SK-N-SH (cell line): ENCODE measurements at regions not wholly inside any gene's neighbourhood (a gene's known extent, or its start where the extent isn't known, plus 50 kb on each side); places are given as distances from the start of the nearest gene placed in this dataset.

ENCODE experiments used
- CTCF ChIA-PET: fragments of 300-600, 350-600 bp; formaldehyde crosslinking; extraction: SDS; loops from one replicate; lab custom pipeline; 2021; lab: Yijun Ruan, JAX
- POLR2A ChIA-PET: fragments of 350-600 bp; sonication (Branson Sonifier 250); formaldehyde crosslinking; extraction: SDS; loops from one replicate; lab custom pipeline; 2020; ENCODE audit warnings: antibody characterized with exemption, inconsistent platforms; lab: Yijun Ruan, JAX
- DNase-seq: peaks from one replicate; pipeline ENCODE4 v3.0.0; 2012
- H2AFZ ChIP-seq: fragments of 200-600 bp; sonication (generic); 2 replicates; pipeline ENCODE4 v1.8.1; 2016; ENCODE audit warnings: antibody characterized with exemption, mild to moderate bottlenecking, low read depth
- H3F3A ChIP-seq: fragments of 200-600 bp; sonication (generic); replicated peaks from 2 replicates; pipeline ENCODE3; 2016; ENCODE audit warnings: antibody characterized with exemption, mild to moderate bottlenecking; ENCODE audit not compliant: insufficient read depth
- H3K27ac ChIP-seq, 2 experiments: fragments of 200-500 bp in 1 of 2; fragments of 200-600 bp in 1 of 2; sonication (Bioruptor generic) in 1 of 2; sonication (generic), shearing (Covaris generic) in 1 of 2; 2 replicates each; pipeline versions ENCODE4 v1.5.1 to v1.6.1; 2014 to 2016; ENCODE audit warnings: low read depth in 2 of 2, inconsistent platforms in 1 of 2, low read length in 1 of 2, mild to moderate bottlenecking in 1 of 2, mixed read lengths in 1 of 2
- H3K27me3 ChIP-seq: fragments of 200-600 bp; sonication (generic), shearing (Covaris generic); 2 replicates; pipeline ENCODE4 v1.6.1; 2016; ENCODE audit warnings: mixed run types; ENCODE audit not compliant: insufficient read depth
- H3K36me3 ChIP-seq, 2 experiments: fragments of 200-500 bp in 1 of 2; fragments of 200-600 bp in 1 of 2; sonication (Bioruptor generic) in 1 of 2; sonication (generic) in 1 of 2; replicated peaks in 1 of 2; 2 replicates each; pipeline versions ENCODE3 to v1.5.1; 2014 to 2016; ENCODE audit warnings: low read length in 1 of 2, mild to moderate bottlenecking in 1 of 2; ENCODE audit not compliant: insufficient read depth in 2 of 2, control insufficient read depth in 1 of 2
- H3K4me1 ChIP-seq, 2 experiments: fragments of 200-500 bp in 1 of 2; fragments of 200-600 bp in 1 of 2; sonication (Bioruptor generic) in 1 of 2; sonication (generic), shearing (Covaris generic) in 1 of 2; 2 replicates each; pipeline versions ENCODE4 v1.5.1 to v1.6.1; 2014 to 2016; ENCODE audit warnings: low read depth in 1 of 2, low read length in 1 of 2, mixed run types in 1 of 2; ENCODE audit not compliant: insufficient read depth in 2 of 2, control insufficient read depth in 1 of 2
- H3K4me2 ChIP-seq: fragments of 200-600 bp; sonication (generic), shearing (Covaris generic); 2 replicates; pipeline ENCODE4 v1.6.1; 2017; ENCODE audit warnings: mixed run types
- H3K4me3 ChIP-seq, 2 experiments: fragments of 200-500 bp in 1 of 2; fragments of 200-600 bp in 1 of 2; sonication (Bioruptor generic) in 1 of 2; sonication (generic), shearing (Covaris generic) in 1 of 2; 2 replicates each; pipeline versions ENCODE4 v1.5.1 to v1.8.1; 2014 to 2016; ENCODE audit warnings: low read depth in 2 of 2, inconsistent platforms in 1 of 2, low read length in 1 of 2, mild to moderate bottlenecking in 1 of 2, mixed read lengths in 1 of 2, moderate library complexity in 1 of 2
- H3K79me2 ChIP-seq: fragments of 200-600 bp; sonication (generic); 2 replicates; pipeline ENCODE4 v1.8.1; 2017; ENCODE audit warnings: mild to moderate bottlenecking; ENCODE audit not compliant: insufficient read depth
- H3K9ac ChIP-seq: fragments of 200-600 bp; sonication (generic); 2 replicates; pipeline ENCODE4 v1.6.1; 2017; ENCODE audit warnings: mixed run types
- H3K9me2 ChIP-seq: fragments of 200-600 bp; sonication (generic); 2 replicates; pipeline ENCODE4 v1.6.1; 2017; ENCODE audit warnings: mixed run types
- H3K9me3 ChIP-seq: fragments of 200-600 bp; sonication (generic); 2 replicates; pipeline ENCODE4 v1.6.1; 2017; ENCODE audit warnings: mixed run types, mild to moderate bottlenecking, moderate library complexity
- H4K20me1 ChIP-seq: fragments of 200-600 bp; sonication (generic); 2 replicates; pipeline ENCODE4 v1.6.1; 2017; ENCODE audit warnings: mild to moderate bottlenecking, mixed run types; ENCODE audit not compliant: insufficient read depth
- CTCF ChIP-seq: fragments of 200-600 bp; sonication (generic); IDR thresholded peaks from 2 replicates; pipeline ENCODE4 v1.6.1; 2017; ENCODE audit warnings: antibody characterized with exemption, mild to moderate bottlenecking, moderate library complexity
- EZH2phosphoT487 ChIP-seq: fragments of 200-600 bp; sonication (generic); IDR thresholded peaks from 2 replicates; pipeline ENCODE4 v1.6.1; 2017; ENCODE audit warnings: low read depth, mixed run types, mild to moderate bottlenecking, antibody characterized with exemption, moderate library complexity, borderline replicate concordance
- FOXM1 ChIP-seq: IDR thresholded peaks from 2 replicates; pipeline ENCODE4 v1.4.0; 2012; ENCODE audit warnings: low read depth, mild to moderate bottlenecking
- GABPA ChIP-seq: IDR thresholded peaks from 2 replicates; pipeline ENCODE4 v1.4.0; 2012; ENCODE audit warnings: low read depth, mild to moderate bottlenecking
- MAX ChIP-seq: IDR thresholded peaks from 2 replicates; pipeline ENCODE4 v1.4.0; 2012; ENCODE audit warnings: low read depth
- NFIC ChIP-seq: IDR thresholded peaks from 2 replicates; pipeline ENCODE4 v1.4.0; 2012; ENCODE audit warnings: borderline replicate concordance
- POLR2AphosphoS5 ChIP-seq: IDR thresholded peaks from 2 replicates; pipeline ENCODE4 v1.6.1; 2012; ENCODE audit warnings: low read depth, low read length
- REST ChIP-seq: IDR thresholded peaks from 2 replicates; pipeline ENCODE4 v1.6.1; 2012; ENCODE audit warnings: mild to moderate bottlenecking, low read depth, low read length, moderate library complexity
- SMC3 ChIP-seq: IDR thresholded peaks from 2 replicates; pipeline ENCODE4 v1.6.1; 2012; ENCODE audit warnings: low read depth, low read length, improper control_type of control experiment
- USF1 ChIP-seq: IDR thresholded peaks from 2 replicates; pipeline ENCODE4 v1.4.0; 2012; ENCODE audit warnings: low read depth, borderline replicate concordance
- ZBTB33 ChIP-seq: IDR thresholded peaks from 2 replicates; pipeline ENCODE4 v1.4.0; 2012; ENCODE audit warnings: low read depth, borderline replicate concordance

- CTCF ChIA-PET, result no interaction called here
These were observed 193.8 kb downstream of the NRP2 start for GRCh38 chr2:205876127-205876526.

GRCh38 chr2:205872716-205873115 lies 190.4 kb downstream of the NRP2 start:
- Histone ChIP-seq H3K4me1 (no peaks in the 10 kb centered on the region), H3K4me2 (no peak overlapping the region), H2AFZ (no peak overlapping the region), H3K79me2 (no peaks in the 10 kb centered on the region), H3K9ac (no peak overlapping the region), H3F3A (no peaks in the 10 kb centered on the region), H3K4me3 (no peak overlapping the region), H3K36me3 (no peaks in the 10 kb centered on the region), H3K27me3 (no peaks in the 10 kb centered on the region), H3K9me2 (no peaks in the 10 kb centered on the region), H4K20me1 (no peaks in the 10 kb centered on the region), H3K9me3 (no peaks in the 10 kb centered on the region), H3K27ac (no peak overlapping the region)
- ChIA-PET POLR2A (no interaction called here), CTCF (no interaction called here)
- TF ChIP-seq FOXM1 (no peak), CTCF (no peak), USF1 (no peak), ZBTB33 (no peak), GABPA (no peak)
- DNase-seq, result no peak

More at GRCh38 chr2:205876127-205876526, 193.8 kb downstream of the NRP2 start:
- Histone ChIP-seq H3K4me2 (no peak overlapping the region), H3K79me2 (no peaks in the 10 kb centered on the region), H2AFZ (no peak overlapping the region), H3K36me3 (no peaks in the 10 kb centered on the region), H3K4me3 (no peak overlapping the region), H3K27me3 (no peaks in the 10 kb centered on the region), H3K4me1 (no peaks in the 10 kb centered on the region), H3K27ac (no peak overlapping the region), H3K9me3 (no peaks in the 10 kb centered on the region), H3F3A (no peaks in the 10 kb centered on the region), H3K9me2 (no peaks in the 10 kb centered on the region)
- no peak for DNase-seq
- TF ChIP-seq POLR2AphosphoS5 (no peak), SMC3 (no peak)
- TF ChIP-seq, all 33 proteins: peak for 0
- Histone ChIP-seq H3K9ac (no peak overlapping the region), H4K20me1 (no peaks in the 10 kb centered on the region)
- POLR2A ChIA-PET, result no interaction called here

- no peak overlapping the region for H3K27ac ChIP-seq
- no peaks in the 10 kb centered on the region for H3K79me2 ChIP-seq
- H2AFZ ChIP-seq, result no peak overlapping the region
- CTCF ChIA-PET, result interaction anchor here (1.5 kb wide), 1 partner anchor 10 kb away, joined by 7 read pairs; no protein-coding TSS in a partner anchor
- no peaks in the 10 kb centered on the region for H3K27me3 ChIP-seq
- H3K4me3 ChIP-seq, result no peak overlapping the region
- H3K36me3 ChIP-seq, result no peaks in the 10 kb centered on the region
- no peaks in the 10 kb centered on the region for H4K20me1 ChIP-seq
- H3K9me3 ChIP-seq, result no peaks in the 10 kb centered on the region
- H3K9ac ChIP-seq, result no peak overlapping the region
- DNase-seq, result no peak
- no peaks in the 10 kb centered on the region for H3K9me2 ChIP-seq
- peaks cover 0 to 14% of the 10 kb centered on the region in 2 experiments; a peak in 1 of 4 replicates for H3K4me1 ChIP-seq
- H3F3A ChIP-seq, result no peaks in the 10 kb centered on the region
- H3K4me2 ChIP-seq, result no peak overlapping the region
- POLR2A ChIA-PET, result no interaction called here
- no peak for TF ChIP-seq REST
- no peak for TF ChIP-seq MAX
- no peak for TF ChIP-seq NFIC
- TF ChIP-seq ZBTB33, result no peak
- no peak for TF ChIP-seq EZH2phosphoT487
These were observed 187.1 kb downstream of the NRP2 start for GRCh38 chr2:205869439-205869838.
